AG08395 (cell line): ENCODE measurements at regions not wholly inside any gene's neighbourhood (a gene's known extent, or its start where the extent isn't known, plus 50 kb on each side); places are given as distances from the start of the nearest gene placed in this dataset.
A peak's percentile ranks its signal among the peaks of the same experiment; 100 is the strongest.
"Not testable (repeated sequence)": the region's sequence is repeated elsewhere in the genome, so short reads cannot be mapped to it uniquely, and the experiment has no call there.

Experiments
- DNase-seq: peaks from one replicate; pipeline ENCODE4 v3.0.0; 2012; ENCODE audit warnings: mixed read lengths, low spot score

GRCh38 chr2:180291552-180292421, 284.7 kb upstream of the CWC22 start:
- DNase-seq = peak; percentile 7

DNA sequence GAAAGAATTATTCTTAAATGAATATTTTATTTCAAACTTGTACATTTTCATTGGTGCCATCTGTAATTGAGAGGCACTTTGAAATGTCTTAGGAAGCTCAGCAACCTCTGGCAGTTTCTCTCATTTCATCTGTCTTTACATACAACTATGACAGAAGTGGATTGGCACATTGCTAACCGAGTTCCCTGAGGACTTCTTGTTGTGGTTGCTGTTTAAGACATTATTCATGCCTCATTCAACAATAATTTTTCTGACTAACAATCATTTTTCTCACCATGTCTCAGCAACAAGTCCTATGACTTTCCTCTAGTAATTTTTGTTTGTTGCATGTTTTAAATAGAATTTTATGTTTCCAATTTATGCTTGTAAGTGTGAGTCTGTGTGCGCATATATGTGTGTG, 284.0 kb upstream of the CWC22 start:
- DNase-seq = peak; percentile 25

- no peak for DNase-seq
Observed at GRCh38 chr2:180289627-180290026, 282.5 kb upstream of the CWC22 start.

DNA sequence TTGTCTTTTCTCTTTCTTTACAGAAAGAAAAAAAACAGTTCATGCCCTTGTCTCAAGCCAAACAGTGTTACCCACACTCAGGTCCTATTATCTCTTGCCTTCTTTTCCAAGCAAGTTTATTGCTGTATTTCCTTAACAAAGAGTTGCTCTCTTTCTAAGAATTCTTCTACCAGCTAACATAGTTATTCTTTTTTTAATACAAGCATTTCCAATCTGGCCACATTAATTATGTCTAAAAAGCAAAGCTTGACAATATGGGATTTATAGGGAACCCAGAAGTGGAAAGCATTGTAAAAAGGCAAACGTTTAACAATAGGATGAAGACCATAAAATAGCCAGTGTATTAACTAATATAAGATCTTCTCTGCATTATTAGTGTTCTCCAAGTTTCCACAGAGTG, 272.5 kb upstream of the CWC22 start:
- no peak for DNase-seq

- no peak for DNase-seq
Observed at GRCh38 chr2:180276733-180277132, 269.6 kb upstream of the CWC22 start.

GRCh38 chr2:180268006-180268405, 260.9 kb upstream of the CWC22 start:
- DNase-seq = no peak

- no peak for DNase-seq
Observed at GRCh38 chr2:180261976-180262375, 254.9 kb upstream of the CWC22 start.

GRCh38 chr2:180258579-180258978, 251.5 kb upstream of the CWC22 start:
- no peak for DNase-seq

- no peak for DNase-seq
Observed at GRCh38 chr2:180258041-180258537, 251.0 kb upstream of the CWC22 start.

- no peak for DNase-seq
Observed at GRCh38 chr2:180257247-180257646, 250.2 kb upstream of the CWC22 start.

DNA sequence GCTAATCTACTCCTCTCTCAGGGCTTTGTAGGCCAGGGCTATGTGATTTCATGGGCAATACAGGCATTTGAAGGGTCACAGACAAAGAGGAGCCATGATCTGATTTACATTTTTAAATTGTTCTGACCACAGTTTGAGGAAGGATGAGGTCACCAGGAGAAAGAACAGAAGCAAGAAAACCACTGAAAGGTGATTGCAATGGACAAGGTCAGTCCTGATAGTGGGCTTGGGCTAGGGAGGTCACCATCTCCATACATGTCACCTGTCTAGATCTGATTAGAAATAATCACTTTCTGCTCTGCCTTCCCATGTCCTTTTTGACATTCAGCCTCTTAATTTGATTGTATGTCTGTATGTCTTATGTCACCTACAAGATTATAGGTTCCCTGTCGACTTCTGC, 248.9 kb upstream of the CWC22 start:
- no peak for DNase-seq

GRCh38 chr2:180254872-180255271, 247.8 kb upstream of the CWC22 start:
- DNase-seq = no peak

DNA sequence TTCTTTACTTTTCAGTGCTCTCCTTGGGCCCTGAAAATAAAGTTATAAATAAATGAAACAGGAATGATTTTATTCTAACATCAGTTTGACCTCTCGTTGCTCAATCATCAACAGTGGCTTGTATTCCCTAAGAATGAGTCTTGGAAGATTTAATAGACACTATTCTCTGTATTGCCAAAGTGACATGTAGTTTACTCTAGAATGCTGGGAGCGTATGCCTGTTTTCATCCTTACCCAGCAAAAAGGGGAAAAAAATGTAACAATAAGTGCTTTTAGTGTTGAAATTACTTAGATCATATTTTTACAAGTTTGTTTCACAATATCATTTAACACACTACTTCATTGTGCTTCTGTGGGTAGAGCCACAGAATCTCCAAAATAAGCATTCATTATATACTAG, 240.6 kb upstream of the CWC22 start:
- DNase-seq = no peak

GRCh38 chr2:180246268-180246667, 239.2 kb upstream of the CWC22 start:
- no peak for DNase-seq

- no peak for DNase-seq
Observed at GRCh38 chr2:180240774-180241173, 233.7 kb upstream of the CWC22 start.

DNA sequence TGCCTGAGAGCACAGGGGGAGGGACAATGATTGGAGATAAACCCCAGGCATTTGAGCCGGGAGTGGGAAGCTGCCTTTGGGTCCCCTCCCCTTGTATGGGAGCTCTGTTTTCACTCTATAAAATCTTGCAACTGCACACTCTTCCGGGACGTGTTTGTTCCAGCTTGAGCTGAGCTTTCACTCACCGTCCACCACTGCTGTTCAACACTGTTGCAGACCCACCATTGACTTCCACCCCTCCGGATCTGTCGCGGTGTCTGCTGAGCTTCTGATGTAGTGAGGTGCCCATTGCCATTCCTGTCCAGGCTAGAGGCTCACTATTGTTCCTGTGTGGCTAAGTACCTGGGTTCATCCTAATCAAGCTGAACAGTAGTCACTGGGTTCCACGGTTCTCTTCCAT, 231.6 kb upstream of the CWC22 start:
- DNase-seq = no peak

GRCh38 chr2:180236061-180236460, 229.0 kb upstream of the CWC22 start:
- not testable (repeated sequence) for DNase-seq

- DNase-seq = not testable (repeated sequence)
Observed at GRCh38 chr2:180235506-180235905, 228.4 kb upstream of the CWC22 start.

DNA sequence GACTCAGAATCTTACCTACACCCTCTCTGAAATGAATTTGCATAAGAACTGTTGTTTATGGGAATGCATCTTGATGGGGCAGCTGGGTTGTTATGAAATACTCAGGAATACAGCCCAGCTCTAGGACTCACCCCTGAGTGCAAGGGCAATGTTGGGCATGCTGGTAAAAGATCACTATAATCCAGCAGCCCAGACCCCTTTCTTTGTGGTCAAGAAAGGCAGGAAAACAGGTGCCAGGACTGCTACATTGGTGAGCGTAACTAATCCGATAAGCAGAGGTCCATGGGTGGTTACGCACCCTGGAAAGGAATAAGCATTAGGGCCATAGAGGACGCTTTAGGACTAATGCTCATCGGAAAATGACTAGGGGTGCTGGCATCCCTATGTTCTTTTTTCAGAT, 227.9 kb upstream of the CWC22 start:
- DNase-seq = not testable (repeated sequence)

GRCh38 chr2:180231015-180231414, 223.9 kb upstream of the CWC22 start:
- no peak for DNase-seq

- DNase-seq = no peak
Observed at GRCh38 chr2:180227461-180227860, 220.4 kb upstream of the CWC22 start.

DNA sequence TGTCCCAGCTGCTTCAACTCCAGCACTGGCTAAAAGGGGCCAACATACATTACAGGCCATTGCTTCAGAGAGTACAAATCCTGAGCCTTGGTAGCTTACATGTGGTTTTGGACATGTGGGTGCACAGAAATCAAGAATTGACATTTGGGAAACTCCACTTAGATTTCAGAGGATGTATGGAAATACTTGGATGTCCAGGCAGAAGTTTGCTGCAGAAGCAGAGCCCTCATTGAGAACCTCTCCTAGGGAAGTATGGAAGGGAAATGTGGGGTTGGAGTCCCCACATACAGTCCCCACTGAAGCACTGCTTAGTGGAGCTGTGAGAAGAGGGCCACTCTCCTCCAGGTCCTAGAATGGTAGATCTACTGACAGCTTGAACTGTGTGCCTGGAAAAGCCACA, 218.0 kb upstream of the CWC22 start:
- no peak for DNase-seq

DNA sequence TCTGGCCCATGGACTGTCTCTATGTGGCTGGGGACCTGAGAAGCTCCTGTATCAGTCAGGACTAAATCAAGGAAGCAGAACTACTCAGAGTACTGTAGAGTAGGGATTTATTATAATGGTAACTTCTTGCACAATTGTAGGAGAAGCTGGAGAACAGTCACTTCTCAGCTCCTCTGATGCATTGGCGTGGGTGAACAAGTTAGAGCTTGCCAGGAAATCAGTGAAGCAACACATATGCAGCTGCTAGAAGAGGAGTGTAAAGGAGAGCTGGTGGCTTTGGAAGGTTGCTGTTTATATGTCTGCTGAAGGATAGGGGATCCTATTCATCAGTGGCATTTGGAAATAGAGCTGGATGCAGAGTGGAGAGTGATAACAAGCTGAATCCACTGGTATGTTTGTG, 215.5 kb upstream of the CWC22 start:
- DNase-seq = peak; percentile 74

GRCh38 chr2:180219491-180219890, 212.4 kb upstream of the CWC22 start:
- peak; percentile 44 for DNase-seq
